HEK293T (cell line): ENCODE measurements at regions not wholly inside any gene's neighbourhood (a gene's known extent, or its start where the extent isn't known, plus 50 kb on each side); places are given as distances from the start of the nearest gene placed in this dataset.

Source experiments
- BHLHE40 ChIP-seq: fragments of 450-650 bp; IDR thresholded peaks from 2 replicates; pipeline ENCODE4 v1.6.1; 2016; ENCODE audit warnings: mild to moderate bottlenecking, moderate library complexity, borderline replicate concordance
- FOXA1 ChIP-seq: fragments of 450-650 bp; IDR thresholded peaks from 2 replicates; pipeline ENCODE4 v1.6.1; 2016; ENCODE audit warnings: mild to moderate bottlenecking
- FOXM1 ChIP-seq: fragments of 450-650 bp; IDR thresholded peaks from 2 replicates; pipeline ENCODE4 v1.6.1; 2017; ENCODE audit warnings: mild to moderate bottlenecking, borderline replicate concordance
- L3MBTL2 ChIP-seq: fragments of 450-650 bp; conservative IDR thresholded peaks from 2 replicates; pipeline ENCODE4 v1.6.1; 2016; ENCODE audit warnings: mild to moderate bottlenecking
- NFRKB ChIP-seq: fragments of 450-650 bp; IDR thresholded peaks from 2 replicates; pipeline ENCODE4 v1.6.1; 2016; ENCODE audit warnings: mild to moderate bottlenecking, moderate library complexity
- SUZ12 ChIP-seq: fragments of 450-650 bp; IDR thresholded peaks from 2 replicates; pipeline ENCODE4 v1.6.1; 2016; ENCODE audit warnings: mild to moderate bottlenecking
- ZNF384 ChIP-seq: fragments of 450-650 bp; IDR thresholded peaks from 2 replicates; pipeline ENCODE4 v1.6.1; 2016

DNA sequence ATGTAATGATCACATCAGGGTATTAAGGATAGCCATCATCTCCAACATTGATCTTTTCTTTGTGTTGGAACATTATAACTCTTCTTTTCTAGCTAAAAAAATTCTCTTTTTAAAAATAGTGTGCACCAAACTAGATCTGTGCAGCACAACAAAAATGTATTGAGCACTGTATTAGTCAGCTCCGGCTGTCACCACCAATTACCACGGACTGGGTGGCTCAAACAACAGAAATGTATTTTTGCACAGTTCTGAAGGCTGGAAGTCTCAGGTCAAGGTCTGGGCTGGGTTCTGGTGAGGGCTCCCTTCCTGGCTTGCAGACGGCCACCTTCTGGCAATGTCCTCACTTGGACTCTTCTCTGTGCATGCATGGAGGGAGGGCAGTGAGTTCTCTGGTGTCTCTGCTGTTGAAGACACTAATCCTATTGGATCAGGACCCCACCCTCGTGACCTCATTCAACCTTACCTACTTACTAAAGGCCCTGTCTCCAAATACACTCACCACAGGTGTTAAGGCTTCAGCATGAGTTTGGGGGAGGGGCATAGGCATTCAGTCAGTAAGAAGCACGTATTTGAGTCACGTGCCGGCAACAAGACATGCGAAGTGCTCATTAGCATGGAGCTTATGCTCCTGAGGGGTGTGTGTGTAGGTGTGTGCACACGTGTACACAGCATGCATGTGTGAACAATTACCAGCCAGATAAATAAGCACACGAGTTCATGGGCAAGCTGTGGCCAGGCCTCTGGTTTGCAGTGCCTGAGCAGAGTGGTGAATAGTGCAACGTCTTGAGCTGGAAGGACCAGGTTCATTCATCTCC lies 89.4 kb upstream of the SH3PXD2B start:
- TF ChIP-seq L3MBTL2 = no peak
- TF ChIP-seq FOXM1 = no peak
- no peak for TF ChIP-seq ZNF384
- no peak for TF ChIP-seq FOXA1
- TF ChIP-seq BHLHE40 = no peak
- no peak for TF ChIP-seq NFRKB
- no peak for TF ChIP-seq SUZ12
